Lower leg skin (tissue), 4 donors: ENCODE measurements at regions not wholly inside any gene's neighbourhood (a gene's known extent, or its start where the extent isn't known, plus 50 kb on each side); places are given as distances from the start of the nearest gene placed in this dataset.

Source experiments
- DNase-seq, 2 donors: peaks; one replicate each; pipeline ENCODE4 v3.0.0-alpha.2; 2019; ENCODE audit warnings: low spot score in 2 of 2
- H3K4me3 ChIP-seq: fragments of 200-600 bp; sonication (generic); 2 replicates; pipeline ENCODE4 v1.5.1; 2017; ENCODE audit warnings: mild to moderate bottlenecking, low read depth; ENCODE audit not compliant: poor library complexity, severe bottlenecking
- CTCF ChIP-seq, 3 donors: fragments of 450-650 bp; IDR thresholded peaks; one replicate each; pipeline ENCODE4 v1.5.1; 2016; ENCODE audit warnings: antibody characterized with exemption in 3 of 3, mild to moderate bottlenecking in 3 of 3, moderate library complexity in 2 of 3
- POLR2A ChIP-seq, 2 donors: fragments of 450-650 bp; IDR thresholded peaks; one replicate each; pipeline ENCODE4 v1.6.1; 2016 to 2017; ENCODE audit warnings: antibody characterized with exemption in 2 of 2, mild to moderate bottlenecking in 1 of 2, moderate library complexity in 1 of 2
- WGBS, 2 donors: methylation state at CpG; one replicate each; pipeline ENCODE4 v1.1.5; 2018; 5-methylcytosine and 5-hydroxymethylcytosine counted together
- intact Hi-C: fragments of 100-400 bp; cut with DNase I; formaldehyde crosslinking; loops from one replicate; pipeline ENCODE4 v1.15.0; 2023; ENCODE audit warnings: low total_unique reads

- intact Hi-C loops: no loop called here
- DNase-seq: no peak
- WGBS, 2 donors: 65 to 72% methylated on average over 3 of the region's 3 CpGs
- H3K4me3 ChIP-seq: no peak overlapping the region
- no peak for TF ChIP-seq CTCF (IDR thresholded peaks at IDR 0.05)
- no peak for TF ChIP-seq POLR2A (IDR thresholded peaks at IDR 0.05)
Measured at GRCh38 chr3:18279226-18279737, 145.9 kb downstream of the SATB1 start.

- no peak overlapping the region for H3K4me3 ChIP-seq
- DNase-seq: no peak
- no peak for TF ChIP-seq CTCF (IDR thresholded peaks at IDR 0.05)
- no peak for TF ChIP-seq POLR2A (IDR thresholded peaks at IDR 0.05)
- intact Hi-C loops: no loop called here
- WGBS, 2 donors: 73 to 87% methylated on average over 1 of the region's 1 CpG
Measured at GRCh38 chr3:18264853-18265252, 160.3 kb downstream of the SATB1 start.

DNA sequence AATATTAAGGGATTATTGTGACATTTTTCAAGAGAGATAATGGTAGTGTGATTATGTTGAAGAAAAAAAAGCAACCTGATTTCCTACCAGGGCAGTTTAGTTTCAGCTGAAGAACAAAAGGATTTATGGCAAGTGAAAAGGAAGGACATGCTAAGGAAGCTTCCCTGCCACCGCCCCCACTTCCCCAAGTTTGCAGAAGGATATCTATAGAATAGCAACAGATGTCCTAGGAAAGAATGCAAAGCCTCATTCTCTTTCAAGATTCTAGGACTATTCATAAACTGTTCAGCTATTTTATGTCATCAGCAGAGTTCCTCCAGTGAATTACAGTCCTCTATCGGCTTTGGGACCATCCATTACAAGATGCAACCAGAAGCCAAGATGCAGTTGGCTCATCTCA, 160.8 kb downstream of the SATB1 start:
- TF ChIP-seq POLR2A (IDR thresholded peaks at IDR 0.05): no peak
- TF ChIP-seq CTCF (IDR thresholded peaks at IDR 0.05): no peak
- no peak overlapping the region for H3K4me3 ChIP-seq
- intact Hi-C loops: no loop called here
- 39 to 45% methylated on average over 2 of the region's 2 CpGs for WGBS, 2 donors
- no peak for DNase-seq

DNA sequence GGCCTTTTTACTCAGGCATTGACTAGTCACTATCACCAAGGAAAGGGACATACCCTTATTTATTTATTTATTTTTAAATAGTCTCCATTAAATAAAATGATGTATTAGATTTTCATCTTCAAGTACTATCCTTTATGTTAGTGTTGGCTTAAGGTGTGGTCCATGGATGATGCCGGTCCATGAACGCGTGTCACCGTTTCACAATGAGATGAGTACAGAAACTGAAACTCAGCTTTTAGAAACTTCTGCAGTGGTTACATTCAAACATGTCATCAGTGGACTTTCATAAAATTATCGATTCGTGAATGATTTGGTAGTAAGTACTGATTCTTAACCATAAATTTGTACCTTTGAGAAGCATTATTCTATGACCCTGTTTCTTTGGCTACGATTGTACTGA, 166.6 kb downstream of the SATB1 start:
- WGBS, 2 donors: 87 to 96% methylated on average over 7 of the region's 7 CpGs
- intact Hi-C loops: no loop called here
- no peak overlapping the region for H3K4me3 ChIP-seq
- DNase-seq: no peak
- TF ChIP-seq CTCF (IDR thresholded peaks at IDR 0.05) (no peak), POLR2A (IDR thresholded peaks at IDR 0.05) (no peak)

- TF ChIP-seq POLR2A (IDR thresholded peaks at IDR 0.05) (no peak), CTCF (IDR thresholded peaks at IDR 0.05) (no peak)
- DNase-seq: no peak
- H3K4me3 ChIP-seq: no peak overlapping the region
- intact Hi-C loops: no loop called here
- WGBS, 2 donors: 55% methylated on average over 4 of the region's 4 CpGs
Measured at GRCh38 chr3:18252578-18252977, 172.6 kb downstream of the SATB1 start.

GRCh38 chr3:18250991-18251390, 174.1 kb downstream of the SATB1 start:
- no peak for DNase-seq
- TF ChIP-seq POLR2A (IDR thresholded peaks at IDR 0.05): no peak
- TF ChIP-seq CTCF (IDR thresholded peaks at IDR 0.05): no peak
- no peak overlapping the region for H3K4me3 ChIP-seq
- intact Hi-C loops: no loop called here
- 44 to 52% methylated on average over 2 of the region's 2 CpGs for WGBS, 2 donors
